ENCODE measurements at regions not wholly inside any gene's neighbourhood (a gene's known extent, or its start where the extent isn't known, plus 50 kb on each side); places are given as distances from the start of the nearest gene placed in this dataset.

GRCh38 chr6:25006565-25007001 is 70.8 kb upstream of the RIPOR2 start:
- intact Hi-C loops (cut with DNase I; ENCODE audit: low total_unique reads): no loop called here
- Histone ChIP-seq H3K4me3 (no peak overlapping the region), H3K9me3 (no peaks in the 10 kb centered on the region), H3K27ac (peak overlapping the region; percentile 94 to 96), H3K36me3 (no peaks in the 10 kb centered on the region), H3K4me1 (peaks cover 8 to 26% of the 10 kb centered on the region in 2 donors), H3K27me3 (no peaks in the 10 kb centered on the region)
- TF ChIP-seq POLR2AphosphoS5 (IDR thresholded peaks at IDR 0.05): peak; percentile 83 to 92 (median 86)
- no peak for TF ChIP-seq POLR2A (IDR thresholded peaks at IDR 0.05)
- peak in 1 of 2 donors; percentile 94 for DNase-seq (ENCODE audit: low spot score in 2 of 2)

DNA sequence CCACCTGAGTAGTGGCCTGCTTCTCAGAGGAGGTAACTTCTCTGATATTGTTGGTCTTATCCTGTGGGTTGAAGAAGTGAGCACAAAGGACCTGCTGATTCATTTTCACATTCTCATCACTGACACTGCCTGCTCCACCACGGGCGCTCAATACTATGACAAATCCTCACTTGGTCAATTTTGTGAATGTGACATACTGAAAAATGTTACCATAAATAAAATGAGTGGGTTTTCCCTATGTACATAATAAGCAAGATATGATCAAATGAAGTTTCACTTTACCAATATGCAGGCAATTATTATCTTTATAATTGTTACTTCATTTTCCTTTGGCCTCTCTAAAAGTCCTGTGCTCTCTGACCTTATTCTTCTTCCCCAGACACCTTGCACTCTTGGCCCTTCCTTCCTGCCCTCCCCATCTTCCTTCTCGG is 71.5 kb upstream of the RIPOR2 start:
- peaks cover 8 to 26% of the 10 kb centered on the region in 2 donors for H3K4me1 ChIP-seq
- TF ChIP-seq POLR2A (IDR thresholded peaks at IDR 0.05) (no peak), POLR2AphosphoS5 (IDR thresholded peaks at IDR 0.05) (no peak)
- TF ChIP-seq, protein P1, sequence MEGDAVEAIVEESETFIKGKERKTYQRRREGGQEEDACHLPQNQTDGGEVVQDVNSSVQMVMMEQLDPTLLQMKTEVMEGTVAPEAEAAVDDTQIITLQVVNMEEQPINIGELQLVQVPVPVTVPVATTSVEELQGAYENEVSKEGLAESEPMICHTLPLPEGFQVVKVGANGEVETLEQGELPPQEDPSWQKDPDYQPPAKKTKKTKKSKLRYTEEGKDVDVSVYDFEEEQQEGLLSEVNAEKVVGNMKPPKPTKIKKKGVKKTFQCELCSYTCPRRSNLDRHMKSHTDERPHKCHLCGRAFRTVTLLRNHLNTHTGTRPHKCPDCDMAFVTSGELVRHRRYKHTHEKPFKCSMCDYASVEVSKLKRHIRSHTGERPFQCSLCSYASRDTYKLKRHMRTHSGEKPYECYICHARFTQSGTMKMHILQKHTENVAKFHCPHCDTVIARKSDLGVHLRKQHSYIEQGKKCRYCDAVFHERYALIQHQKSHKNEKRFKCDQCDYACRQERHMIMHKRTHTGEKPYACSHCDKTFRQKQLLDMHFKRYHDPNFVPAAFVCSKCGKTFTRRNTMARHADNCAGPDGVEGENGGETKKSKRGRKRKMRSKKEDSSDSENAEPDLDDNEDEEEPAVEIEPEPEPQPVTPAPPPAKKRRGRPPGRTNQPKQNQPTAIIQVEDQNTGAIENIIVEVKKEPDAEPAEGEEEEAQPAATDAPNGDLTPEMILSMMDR (IDR thresholded peaks at IDR 0.05): no peak

DNA sequence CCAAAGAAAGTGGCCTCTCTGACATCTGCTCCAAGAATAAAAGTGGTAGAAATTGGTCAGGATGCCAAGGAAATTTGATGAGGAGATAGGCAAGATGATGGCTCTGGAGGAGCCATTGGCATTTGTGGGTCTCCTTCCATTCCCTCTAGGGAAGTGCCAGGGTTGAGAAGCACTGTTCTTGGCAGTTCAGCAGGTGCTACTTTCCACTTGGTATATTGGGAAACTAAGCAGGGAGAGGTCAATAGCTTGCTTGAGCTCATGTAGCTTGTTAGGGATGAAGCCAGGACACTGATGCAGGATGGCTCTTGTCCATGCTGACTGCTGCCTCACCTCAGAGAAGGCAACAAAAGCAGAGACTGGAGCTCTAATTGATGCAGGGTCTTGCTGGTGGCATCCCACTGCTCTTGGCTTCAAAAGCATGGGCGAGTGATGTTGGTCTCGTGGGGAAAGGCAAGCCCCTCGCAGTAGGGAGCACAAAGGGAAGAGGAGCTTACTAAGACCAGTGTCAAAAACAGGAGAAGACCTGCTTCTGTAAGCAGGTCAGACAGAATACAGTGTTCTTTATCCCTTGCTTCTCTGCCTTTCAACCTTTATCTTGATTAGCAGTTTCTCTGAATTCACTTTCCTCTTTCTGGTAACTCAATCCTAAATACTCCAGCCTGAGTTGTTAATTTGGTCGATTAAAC is 73.1 kb upstream of the RIPOR2 start:
- H3K9me3 ChIP-seq: no peaks in the 10 kb centered on the region
- no peaks in the 10 kb centered on the region for H3K27me3 ChIP-seq
- intact Hi-C loops (cut with DNase I; ENCODE audit: low total_unique reads): no loop called here
- DNase-seq (ENCODE audit: low spot score in 2 of 2): no peak
- TF ChIP-seq POLR2AphosphoS5 (IDR thresholded peaks at IDR 0.05) (no peak), POLR2A (IDR thresholded peaks at IDR 0.05) (no peak)
- peak overlapping the region; percentile 50 to 94 for H3K27ac ChIP-seq
- H3K4me3 ChIP-seq: no peak overlapping the region
- peaks cover 8 to 26% of the 10 kb centered on the region in 2 donors for H3K4me1 ChIP-seq
- H3K36me3 ChIP-seq: no peaks in the 10 kb centered on the region

More for the DNA sequence above, 71.5 kb upstream of the RIPOR2 start:
- Histone ChIP-seq H3K27me3 (no peaks in the 10 kb centered on the region), H3K4me3 (no peak overlapping the region), H3K36me3 (no peaks in the 10 kb centered on the region), H3K9me3 (no peaks in the 10 kb centered on the region), H3K27ac (peak overlapping the region; percentile 94 to 96)
- no peak for DNase-seq (ENCODE audit: low spot score in 2 of 2)
- intact Hi-C loops (cut with DNase I; ENCODE audit: low total_unique reads): no loop called here

GRCh38 chr6:25009393-25009710 is 73.6 kb upstream of the RIPOR2 start:
- TF ChIP-seq, protein P1 (IDR thresholded peaks at IDR 0.05): no peak
- no peak for TF ChIP-seq POLR2AphosphoS5 (IDR thresholded peaks at IDR 0.05)
- no peak for TF ChIP-seq POLR2A (IDR thresholded peaks at IDR 0.05)
- H3K27me3 ChIP-seq: no peaks in the 10 kb centered on the region
- DNase-seq (ENCODE audit: low spot score in 2 of 2): no peak
- H3K27ac ChIP-seq: no peak overlapping the region
- intact Hi-C loops (cut with DNase I; ENCODE audit: low total_unique reads): no loop called here
- no peaks in the 10 kb centered on the region for H3K9me3 ChIP-seq
- no peaks in the 10 kb centered on the region for H3K36me3 ChIP-seq
- H3K4me1 ChIP-seq: peaks cover 8 to 24% of the 10 kb centered on the region in 2 donors
- no peak overlapping the region for H3K4me3 ChIP-seq

DNA sequence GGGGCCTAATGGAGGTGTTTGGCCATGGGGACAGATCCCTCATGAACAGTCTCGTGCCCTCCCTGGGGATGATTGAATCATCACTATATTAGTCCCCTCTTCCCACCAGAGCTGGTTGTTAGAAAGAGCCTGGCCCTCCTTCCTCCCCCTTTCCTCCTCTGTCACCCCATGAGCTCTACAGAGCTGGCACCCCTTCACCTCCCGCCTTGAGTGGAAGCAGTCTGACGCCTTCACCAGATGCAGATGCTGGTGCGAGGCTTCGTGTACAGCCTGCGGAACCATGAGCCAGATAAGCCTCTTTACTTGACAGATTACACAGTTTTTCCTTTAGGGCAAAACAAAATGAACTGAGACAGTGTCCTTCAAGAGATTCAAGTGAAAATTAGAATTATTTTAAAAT is 74.4 kb upstream of the RIPOR2 start:
- H3K36me3 ChIP-seq: no peaks in the 10 kb centered on the region
- intact Hi-C loops (cut with DNase I; ENCODE audit: low total_unique reads): loop anchor here (10.0 kb wide), 1 partner anchor 155 kb away; no protein-coding TSS in a partner anchor
- no peaks in the 10 kb centered on the region for H3K9me3 ChIP-seq
- TF ChIP-seq POLR2A (IDR thresholded peaks at IDR 0.05) (no peak), POLR2AphosphoS5 (IDR thresholded peaks at IDR 0.05) (no peak)
- TF ChIP-seq, protein P1 (IDR thresholded peaks at IDR 0.05): no peak
- H3K27me3 ChIP-seq: no peaks in the 10 kb centered on the region
- no peak overlapping the region for H3K27ac ChIP-seq
- H3K4me3 ChIP-seq: no peak overlapping the region
- peaks cover 8 to 20% of the 10 kb centered on the region in 2 donors for H3K4me1 ChIP-seq
- DNase-seq (ENCODE audit: low spot score in 2 of 2): no peak

- Histone ChIP-seq H3K36me3 (no peaks in the 10 kb centered on the region), H3K4me1 (peaks cover 8 to 14% of the 10 kb centered on the region in 2 donors), H3K27ac (no peak overlapping the region), H3K4me3 (no peak overlapping the region), H3K9me3 (no peaks in the 10 kb centered on the region), H3K27me3 (no peaks in the 10 kb centered on the region)
- no peak for DNase-seq (ENCODE audit: low spot score in 2 of 2)
- intact Hi-C loops (cut with DNase I; ENCODE audit: low total_unique reads): loop anchor here (10.0 kb wide), 1 partner anchor 156 kb away; no protein-coding TSS in a partner anchor
- no peak for TF ChIP-seq POLR2A (IDR thresholded peaks at IDR 0.05)
- no peak for TF ChIP-seq POLR2AphosphoS5 (IDR thresholded peaks at IDR 0.05)
- TF ChIP-seq, protein P1 (IDR thresholded peaks at IDR 0.05): no peak
Observed at GRCh38 chr6:25010902-25011625, 75.3 kb upstream of the RIPOR2 start.
